NT2/D1 (cell line): ENCODE measurements at regions not wholly inside any gene's neighbourhood (a gene's known extent, or its start where the extent isn't known, plus 50 kb on each side); places are given as distances from the start of the nearest gene placed in this dataset.

Source experiments
- SUZ12 ChIP-seq: IDR thresholded peaks from 2 replicates; pipeline ENCODE4 v1.6.1; 2011; ENCODE audit not compliant: insufficient read length, insufficient read depth; ENCODE audit errors: extremely low read depth
- YY1 ChIP-seq: IDR thresholded peaks from 2 replicates; pipeline ENCODE4 v1.6.1; 2011; ENCODE audit not compliant: insufficient read length, insufficient read depth
- ZNF274 ChIP-seq: IDR thresholded peaks from 2 replicates; pipeline ENCODE4 v1.6.1; 2011; ENCODE audit warnings: mild to moderate bottlenecking, low read depth, low read length

GRCh38 chr18:47585914-47586313, 334.5 kb upstream of the SKOR2 start:
- TF ChIP-seq YY1 (no peak), ZNF274 (no peak), SUZ12 (no peak)
